Suprapubic skin (tissue), 4 donors: ENCODE measurements at regions not wholly inside any gene's neighbourhood (a gene's known extent, or its start where the extent isn't known, plus 50 kb on each side); places are given as distances from the start of the nearest gene placed in this dataset.

ENCODE experiments used
- CTCF ChIP-seq, 2 donors: fragments of 200-600 bp in 1 of 2; fragments of 450-650 bp in 1 of 2; sonication (generic) in 1 of 2; IDR thresholded peaks; one replicate each; pipeline ENCODE4 v1.5.1; 2016 to 2019; ENCODE audit warnings: antibody characterized with exemption in 2 of 2, mild to moderate bottlenecking in 1 of 2, moderate library complexity in 1 of 2
- POLR2A ChIP-seq, 2 donors: fragments of 450-650 bp; IDR thresholded peaks; one replicate each; pipeline ENCODE4 v1.6.1; 2017; ENCODE audit warnings: antibody characterized with exemption in 2 of 2, mild to moderate bottlenecking in 2 of 2, moderate library complexity in 2 of 2
- POLR2AphosphoS5 ChIP-seq, 3 donors: sonication (generic); formaldehyde crosslinking; IDR thresholded peaks; one replicate each; pipeline ENCODE4 v1.6.1; 2017; ENCODE audit warnings: antibody characterized with exemption in 3 of 3

DNA sequence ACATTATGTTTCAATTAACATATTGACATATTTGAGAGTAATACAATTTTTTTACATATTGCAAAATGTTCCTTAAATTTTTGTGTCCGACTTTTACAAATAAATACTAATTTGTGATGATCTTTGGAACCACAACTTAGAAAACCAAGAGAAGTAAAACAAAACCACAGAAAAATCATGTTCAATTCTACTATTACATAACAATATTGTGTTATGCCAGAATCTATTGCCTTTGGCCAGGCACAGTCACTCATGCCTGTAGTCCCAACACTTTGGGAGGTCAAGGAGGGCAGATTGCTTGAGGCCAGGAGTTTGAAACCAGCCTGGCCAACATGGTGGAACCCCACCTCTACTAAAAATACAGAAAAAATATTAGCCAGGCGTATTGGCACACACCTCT, 92.8 kb upstream of the APCDD1 start:
- no peak for TF ChIP-seq CTCF (IDR thresholded peaks at IDR 0.05)
- no peak for TF ChIP-seq POLR2AphosphoS5 (IDR thresholded peaks at IDR 0.05)
- no peak for TF ChIP-seq POLR2A (IDR thresholded peaks at IDR 0.05)
